Naive thymus-derived CD4-positive, alpha-beta T cell (primary cell): ENCODE measurements at regions not wholly inside any gene's neighbourhood (a gene's known extent, or its start where the extent isn't known, plus 50 kb on each side); places are given as distances from the start of the nearest gene placed in this dataset.
"Not testable (repeated sequence)": the region's sequence is repeated elsewhere in the genome, so short reads cannot be mapped to it uniquely, and the experiment has no call there.

ENCODE experiments used
- ATAC-seq: fragments of 150-1000 bp; cut with Tn5 transposase; 2 replicates; pipeline ENCODE4 v1.10.0; 2021; ENCODE audit warnings: mild to moderate bottlenecking, moderate library complexity
- CTCF ChIA-PET: fragments of 350-600 bp; sonication (Branson Sonifier 250); formaldehyde crosslinking; loops from one replicate; lab custom pipeline; 2021; ENCODE audit warnings: antibody characterized with exemption; lab: Charles Lee
- POLR2A ChIA-PET: fragments of 350-600 bp; sonication (Branson Sonifier 250); formaldehyde crosslinking; loops from one replicate; lab custom pipeline; 2021; ENCODE audit warnings: antibody characterized with exemption, inconsistent platforms; lab: Charles Lee
- DNase-seq, 9 donors: peaks; one replicate each; pipeline versions ENCODE4 v3.0.0 to v3.0.0-alpha.2; 2020 to 2022; ENCODE audit warnings: mixed read lengths in 1 of 9
- H3K27ac ChIP-seq: one replicate; pipeline ENCODE4 v1.7.0; 2013; ENCODE audit warnings: mild to moderate bottlenecking, low read depth, low read length, moderate library complexity
- H3K27me3 ChIP-seq, 2 donors: one replicate each; pipeline ENCODE4 v1.7.0; 2013; ENCODE audit warnings: low read length in 2 of 2, mild to moderate bottlenecking in 2 of 2, moderate library complexity in 2 of 2; ENCODE audit not compliant: control insufficient read depth in 2 of 2, insufficient read depth in 2 of 2
- H3K36me3 ChIP-seq, 3 experiments: 1 replicate in 2 of 3; 2 replicates in 1 of 3; pipeline ENCODE4 v1.7.0; 2013; ENCODE audit warnings: low read length in 3 of 3, mild to moderate bottlenecking in 3 of 3, moderate library complexity in 1 of 3; ENCODE audit not compliant: insufficient read depth in 3 of 3, control insufficient read depth in 2 of 3
- H3K4me1 ChIP-seq, 2 donors: one replicate each; pipeline ENCODE4 v1.7.0; 2013; ENCODE audit warnings: low read length in 2 of 2, mild to moderate bottlenecking in 2 of 2, moderate library complexity in 1 of 2; ENCODE audit not compliant: control insufficient read depth in 2 of 2, insufficient read depth in 2 of 2
- H3K4me3 ChIP-seq: 2 replicates; pipeline ENCODE4 v1.7.0; 2013; ENCODE audit warnings: mild to moderate bottlenecking, low read length
- H3K9me3 ChIP-seq, 3 experiments: 1 replicate in 2 of 3; 2 replicates in 1 of 3; pipeline ENCODE4 v1.7.0; 2013; ENCODE audit warnings: low read length in 3 of 3; ENCODE audit not compliant: control insufficient read depth in 2 of 3
- H3K27ac Mint-ChIP-seq, 9 donors: one replicate each; pipeline ENCODE4 v1.8.0; 2020 to 2022; ENCODE audit warnings: mixed read lengths in 9 of 9, mild to moderate bottlenecking in 8 of 9, moderate library complexity in 5 of 9, inconsistent platforms in 2 of 9
- H3K27me3 Mint-ChIP-seq, 5 donors: one replicate each; pipeline ENCODE4 v1.8.0; 2021 to 2022; ENCODE audit warnings: mixed read lengths in 5 of 5, mild to moderate bottlenecking in 1 of 5
- H3K36me3 Mint-ChIP-seq, 5 donors: one replicate each; pipeline ENCODE4 v1.8.0; 2020 to 2022; ENCODE audit warnings: mixed read lengths in 5 of 5, mild to moderate bottlenecking in 3 of 5, inconsistent platforms in 1 of 5
- H3K4me1 Mint-ChIP-seq, 7 donors: one replicate each; pipeline ENCODE4 v1.8.0; 2020 to 2022; ENCODE audit warnings: mixed read lengths in 7 of 7, mild to moderate bottlenecking in 3 of 7, inconsistent platforms in 1 of 7
- H3K4me3 Mint-ChIP-seq, 10 donors: one replicate each; pipeline ENCODE4 v1.8.0; 2020 to 2022; ENCODE audit warnings: mild to moderate bottlenecking in 10 of 10, mixed read lengths in 10 of 10, moderate library complexity in 6 of 10, inconsistent platforms in 2 of 10
- H3K9me3 Mint-ChIP-seq, 11 donors: one replicate each; pipeline ENCODE4 v1.8.0; 2020 to 2022; ENCODE audit warnings: mixed read lengths in 11 of 11, mild to moderate bottlenecking in 4 of 11, inconsistent platforms in 1 of 11, moderate library complexity in 1 of 11
- intact Hi-C, 2 donors: fragments of 100-400 bp; cut with micrococcal nuclease; formaldehyde crosslinking; loops; one replicate each; pipeline ENCODE4 v1.15.1; 2023

GRCh38 chr2:138309760-138310159 is 191.8 kb upstream of the SPOPL start:
- CTCF ChIA-PET: no interaction called here
- Histone ChIP-seq H3K27ac (no peak overlapping the region), H3K4me3 (no peak overlapping the region), H3K36me3 (no peaks in the 10 kb centered on the region), H3K9me3 (no peaks in the 10 kb centered on the region), H3K4me1 (no peaks in the 10 kb centered on the region), H3K27me3 (no peaks in the 10 kb centered on the region)
- intact Hi-C loops: no loop called here
- H3K4me3 Mint-ChIP-seq: no peak overlapping the region
- H3K4me1 Mint-ChIP-seq: no peaks in the 10 kb centered on the region
- no peak overlapping the region for H3K27ac Mint-ChIP-seq
- no peak for DNase-seq
- no peak for ATAC-seq
- H3K36me3 Mint-ChIP-seq: peaks cover 0 to 4% (median 0%) of the 10 kb centered on the region in 5 donors
- POLR2A ChIA-PET: interaction anchor here (0.7 kb wide), 1 partner anchor 8 kb away, joined by 3 read pairs; no protein-coding TSS in a partner anchor
- peaks cover 0 to 13% (median 3%) of the 10 kb centered on the region in 11 donors for H3K9me3 Mint-ChIP-seq
- H3K27me3 Mint-ChIP-seq: peaks cover 0 to 9% (median 5%) of the 10 kb centered on the region in 5 donors

- Histone ChIP-seq H3K36me3 (no peaks in the 10 kb centered on the region), H3K27me3 (no peaks in the 10 kb centered on the region), H3K9me3 (no peaks in the 10 kb centered on the region), H3K4me1 (no peaks in the 10 kb centered on the region), H3K4me3 (no peak overlapping the region), H3K27ac (no peak overlapping the region)
- CTCF ChIA-PET: no interaction called here
- Mint-ChIP-seq H3K27ac (no peak overlapping the region), H3K27me3 (peaks cover 0 to 13% (median 4%) of the 10 kb centered on the region in 5 donors), H3K9me3 (peaks cover 0 to 27% (median 9%) of the 10 kb centered on the region in 11 donors), H3K4me1 (no peaks in the 10 kb centered on the region), H3K4me3 (no peak overlapping the region), H3K36me3 (peaks cover 0 to 13% (median 0%) of the 10 kb centered on the region in 5 donors)
- no peak for ATAC-seq
- intact Hi-C loops: no loop called here
- no peak for DNase-seq
- POLR2A ChIA-PET: no interaction called here
Measured at GRCh38 chr2:138312061-138312460, 189.5 kb upstream of the SPOPL start.

GRCh38 chr2:138315619-138316018 is 186.0 kb upstream of the SPOPL start:
- H3K27ac ChIP-seq, CTCF ChIA-PET, H3K27me3 ChIP-seq, intact Hi-C loops, POLR2A ChIA-PET, H3K9me3 ChIP-seq, H3K4me1 Mint-ChIP-seq, H3K4me3 Mint-ChIP-seq, H3K36me3 ChIP-seq, H3K4me3 ChIP-seq, H3K4me1 ChIP-seq, ATAC-seq, H3K27ac Mint-ChIP-seq, DNase-seq: not testable (repeated sequence)
- Mint-ChIP-seq H3K27me3 (peaks cover 0 to 13% (median 0%) of the 10 kb centered on the region in 5 donors), H3K36me3 (peaks cover 0 to 13% (median 0%) of the 10 kb centered on the region in 5 donors), H3K9me3 (peaks cover 0 to 27% (median 10%) of the 10 kb centered on the region in 11 donors)

- Mint-ChIP-seq H3K9me3 (peaks cover 0 to 20% (median 6%) of the 10 kb centered on the region in 11 donors), H3K4me3 (no peak overlapping the region), H3K27ac (no peak overlapping the region), H3K4me1 (no peaks in the 10 kb centered on the region), H3K27me3 (peaks cover 0 to 7% (median 0%) of the 10 kb centered on the region in 5 donors), H3K36me3 (peaks cover 0 to 13% (median 0%) of the 10 kb centered on the region in 5 donors)
- H3K9me3 ChIP-seq: no peaks in the 10 kb centered on the region
- ChIA-PET POLR2A (no interaction called here), CTCF (no interaction called here)
- no peaks in the 10 kb centered on the region for H3K36me3 ChIP-seq
- no peak for ATAC-seq
- H3K27me3 ChIP-seq: no peaks in the 10 kb centered on the region
- intact Hi-C loops: no loop called here
- no peaks in the 10 kb centered on the region for H3K4me1 ChIP-seq
- H3K27ac ChIP-seq: no peak overlapping the region
- DNase-seq: no peak
- no peak overlapping the region for H3K4me3 ChIP-seq
Measured at GRCh38 chr2:138319616-138320015, 182.0 kb upstream of the SPOPL start.

- Histone ChIP-seq H3K36me3 (no peaks in the 10 kb centered on the region), H3K4me3 (no peak overlapping the region), H3K4me1 (no peaks in the 10 kb centered on the region), H3K27ac (no peak overlapping the region), H3K27me3 (no peaks in the 10 kb centered on the region), H3K9me3 (no peaks in the 10 kb centered on the region)
- Mint-ChIP-seq H3K4me1 (no peaks in the 10 kb centered on the region), H3K36me3 (peaks cover 0 to 1% (median 0%) of the 10 kb centered on the region in 5 donors), H3K27me3 (no peaks in the 10 kb centered on the region), H3K27ac (no peak overlapping the region), H3K9me3 (peaks cover 0 to 11% (median 1%) of the 10 kb centered on the region in 11 donors), H3K4me3 (no peak overlapping the region)
- POLR2A ChIA-PET: no interaction called here
- CTCF ChIA-PET: no interaction called here
- no peak for DNase-seq
- no peak for ATAC-seq
- intact Hi-C loops: no loop called here
Measured at GRCh38 chr2:138321458-138321857, 180.1 kb upstream of the SPOPL start.

GRCh38 chr2:138323382-138324067 is 178.0 kb upstream of the SPOPL start:
- Mint-ChIP-seq H3K27ac (no peak overlapping the region), H3K36me3 (no peaks in the 10 kb centered on the region), H3K4me1 (no peaks in the 10 kb centered on the region), H3K4me3 (no peak overlapping the region), H3K27me3 (peaks cover 0 to 4% (median 0%) of the 10 kb centered on the region in 5 donors), H3K9me3 (peaks cover 0 to 9% (median 0%) of the 10 kb centered on the region in 11 donors)
- POLR2A ChIA-PET: no interaction called here
- no peaks in the 10 kb centered on the region for H3K36me3 ChIP-seq
- intact Hi-C loops: no loop called here
- H3K4me3 ChIP-seq: no peak overlapping the region
- no peaks in the 10 kb centered on the region for H3K4me1 ChIP-seq
- DNase-seq (no peak), ATAC-seq (no peak)
- no peaks in the 10 kb centered on the region for H3K9me3 ChIP-seq
- H3K27ac ChIP-seq: no peak overlapping the region
- H3K27me3 ChIP-seq: no peaks in the 10 kb centered on the region
- CTCF ChIA-PET: no interaction called here
